AG04449 (cell line): ENCODE measurements at regions not wholly inside any gene's neighbourhood (a gene's known extent, or its start where the extent isn't known, plus 50 kb on each side); places are given as distances from the start of the nearest gene placed in this dataset.

ENCODE experiments used
- CTCF ChIA-PET: fragments of 350-600 bp; formaldehyde crosslinking; extraction: SDS; loops from one replicate; lab custom pipeline; 2021; ENCODE audit warnings: antibody characterized with exemption; lab: Yijun Ruan, JAX
- POLR2A ChIA-PET: fragments of 400-600, 350-600 bp; formaldehyde crosslinking; extraction: SDS; loops from one replicate; lab custom pipeline; 2020; ENCODE audit warnings: antibody characterized with exemption, inconsistent platforms; lab: Yijun Ruan, JAX
- DNase-seq: peaks from one replicate; pipeline ENCODE4 v3.0.0-alpha.2; 2010; ENCODE audit warnings: low read depth, low spot score
- H3K4me3 ChIP-seq: 2 replicates; pipeline ENCODE4 v1.5.1; 2011; ENCODE audit warnings: low read depth, mild to moderate bottlenecking, control low read depth, low read length
- TF ChIP-seq, protein P1 (sequence below): IDR thresholded peaks from one replicate; pipeline ENCODE4 v1.5.1; 2011; ENCODE audit warnings: mild to moderate bottlenecking, moderate library complexity, low read length, control low read depth, inconsistent platforms; ENCODE audit not compliant: insufficient read depth; ENCODE audit errors: missing control alignments

DNA sequence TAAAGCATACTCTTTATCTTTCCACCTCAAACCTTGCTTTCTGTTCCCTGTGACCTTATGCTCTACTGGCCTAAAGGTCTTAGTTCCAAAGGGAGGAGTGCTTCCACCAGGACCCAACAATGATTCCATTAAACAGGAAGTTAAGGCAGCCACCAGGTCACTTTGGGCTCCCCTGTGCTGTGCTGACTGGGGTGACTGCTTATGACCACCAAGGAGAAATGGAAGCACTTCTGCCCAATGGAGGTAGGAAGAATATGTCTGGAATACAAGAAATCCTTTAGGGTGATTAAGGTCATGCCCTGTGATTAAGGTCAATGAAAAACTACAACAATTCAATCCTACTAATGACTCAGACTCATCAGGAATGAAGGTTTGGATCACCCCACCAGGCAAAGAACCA lies 233.8 kb upstream of the CDH11 start:
- TF ChIP-seq, protein P1, sequence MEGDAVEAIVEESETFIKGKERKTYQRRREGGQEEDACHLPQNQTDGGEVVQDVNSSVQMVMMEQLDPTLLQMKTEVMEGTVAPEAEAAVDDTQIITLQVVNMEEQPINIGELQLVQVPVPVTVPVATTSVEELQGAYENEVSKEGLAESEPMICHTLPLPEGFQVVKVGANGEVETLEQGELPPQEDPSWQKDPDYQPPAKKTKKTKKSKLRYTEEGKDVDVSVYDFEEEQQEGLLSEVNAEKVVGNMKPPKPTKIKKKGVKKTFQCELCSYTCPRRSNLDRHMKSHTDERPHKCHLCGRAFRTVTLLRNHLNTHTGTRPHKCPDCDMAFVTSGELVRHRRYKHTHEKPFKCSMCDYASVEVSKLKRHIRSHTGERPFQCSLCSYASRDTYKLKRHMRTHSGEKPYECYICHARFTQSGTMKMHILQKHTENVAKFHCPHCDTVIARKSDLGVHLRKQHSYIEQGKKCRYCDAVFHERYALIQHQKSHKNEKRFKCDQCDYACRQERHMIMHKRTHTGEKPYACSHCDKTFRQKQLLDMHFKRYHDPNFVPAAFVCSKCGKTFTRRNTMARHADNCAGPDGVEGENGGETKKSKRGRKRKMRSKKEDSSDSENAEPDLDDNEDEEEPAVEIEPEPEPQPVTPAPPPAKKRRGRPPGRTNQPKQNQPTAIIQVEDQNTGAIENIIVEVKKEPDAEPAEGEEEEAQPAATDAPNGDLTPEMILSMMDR, result no peak
- DNase-seq, result no peak
- no peak overlapping the region for H3K4me3 ChIP-seq
- ChIA-PET POLR2A (no interaction called here), CTCF (no interaction called here)

DNA sequence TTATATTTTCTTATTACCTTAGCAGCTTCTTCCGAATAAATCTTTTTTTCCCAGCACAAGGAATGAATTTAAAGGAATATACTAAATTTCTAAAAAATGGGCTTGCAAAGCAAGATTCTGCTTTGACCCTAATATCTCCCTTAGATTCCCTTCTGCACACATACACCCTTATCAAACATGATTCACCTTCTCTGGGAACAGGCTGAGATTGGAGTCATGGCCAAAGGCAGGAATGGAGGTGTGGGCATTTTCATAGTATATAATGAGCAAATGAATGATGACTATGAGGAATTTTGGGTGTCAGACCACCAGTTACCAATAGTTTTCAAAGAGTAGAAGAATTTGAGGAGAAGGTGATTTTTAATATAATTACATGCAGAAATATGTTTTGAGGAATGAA lies 231.3 kb upstream of the CDH11 start:
- no peak overlapping the region for H3K4me3 ChIP-seq
- TF ChIP-seq, protein P1, result no peak
- POLR2A ChIA-PET, result no interaction called here
- CTCF ChIA-PET, result no interaction called here
- no peak for DNase-seq

DNA sequence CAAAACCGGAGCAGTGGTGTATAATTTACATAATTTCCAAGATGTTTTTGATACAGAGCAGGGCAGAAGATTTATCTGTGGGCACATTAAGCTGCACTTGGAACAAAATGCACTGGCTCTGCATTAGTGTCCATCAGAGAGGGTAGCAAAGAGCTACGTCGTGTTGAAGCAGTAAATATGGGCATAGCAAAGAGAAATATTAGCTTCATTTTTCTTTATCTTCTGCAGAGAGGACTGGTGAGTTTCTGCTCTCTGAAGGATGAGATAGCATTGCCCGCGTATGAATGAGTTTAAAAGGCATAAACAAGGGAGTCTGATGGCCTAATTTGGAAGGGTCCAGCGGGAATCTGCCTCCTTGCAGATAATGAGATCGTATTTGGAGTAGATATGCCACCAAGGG lies 227.8 kb upstream of the CDH11 start:
- ChIA-PET POLR2A (no interaction called here), CTCF (no interaction called here)
- TF ChIP-seq, protein P1, result no peak
- no peak overlapping the region for H3K4me3 ChIP-seq
- DNase-seq, result no peak

DNA sequence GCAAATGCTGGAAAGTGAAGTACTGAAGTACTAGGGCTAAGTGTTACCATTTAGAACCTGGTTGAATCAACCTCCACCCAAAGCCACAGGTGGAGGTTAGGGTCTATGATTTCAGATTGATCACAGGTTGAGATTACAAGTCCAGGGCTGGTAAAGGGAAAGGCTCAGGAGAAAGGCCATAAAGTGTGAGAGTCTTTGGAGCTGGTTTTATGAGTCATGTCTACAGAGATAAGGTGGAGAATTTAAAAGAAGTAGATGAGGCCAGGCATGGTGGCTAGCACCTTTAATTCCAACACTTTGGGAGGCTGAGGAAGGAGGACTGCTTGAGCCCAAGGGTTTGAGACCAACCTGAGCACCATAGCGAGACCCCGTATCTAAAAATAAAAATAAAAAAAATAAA lies 221.7 kb upstream of the CDH11 start:
- no peak overlapping the region for H3K4me3 ChIP-seq
- TF ChIP-seq, protein P1, result no peak
- ChIA-PET POLR2A (no interaction called here), CTCF (interaction anchor here (1.2 kb wide), 1 partner anchor 221 kb away, joined by 3 read pairs; the partner anchor contains the start of gene CDH11)
- DNase-seq, result no peak

DNA sequence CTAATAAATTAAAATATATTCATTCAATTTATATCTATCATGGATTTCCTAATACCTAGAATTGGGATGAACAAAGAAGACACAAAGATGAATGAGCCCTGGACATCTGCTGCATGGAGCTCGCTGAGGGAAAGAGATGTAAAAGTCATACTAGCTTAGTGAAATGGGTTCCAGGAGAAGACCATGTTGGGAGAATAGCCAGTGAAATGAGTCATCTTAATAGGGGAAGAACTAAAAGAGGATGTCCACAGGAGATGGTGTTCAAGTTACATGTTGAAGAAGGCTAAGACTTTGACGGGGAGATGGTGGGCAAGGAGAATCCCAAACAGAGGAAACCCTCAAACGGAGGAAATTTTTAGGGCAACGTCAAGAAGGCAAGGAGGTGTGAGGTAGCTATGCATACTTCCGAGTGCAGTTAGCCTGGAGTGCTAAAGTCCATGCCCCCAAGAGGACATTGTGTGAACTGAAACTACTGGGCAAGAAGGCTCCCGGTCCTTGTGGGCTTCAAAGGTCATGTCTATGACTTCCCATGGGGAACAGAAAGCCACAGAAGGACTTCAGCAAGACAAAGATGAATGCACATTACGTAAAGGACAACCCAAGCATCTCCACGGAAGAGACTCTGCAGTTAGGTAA lies 220.5 kb upstream of the CDH11 start:
- no peak for DNase-seq
- POLR2A ChIA-PET, result no interaction called here

DNA sequence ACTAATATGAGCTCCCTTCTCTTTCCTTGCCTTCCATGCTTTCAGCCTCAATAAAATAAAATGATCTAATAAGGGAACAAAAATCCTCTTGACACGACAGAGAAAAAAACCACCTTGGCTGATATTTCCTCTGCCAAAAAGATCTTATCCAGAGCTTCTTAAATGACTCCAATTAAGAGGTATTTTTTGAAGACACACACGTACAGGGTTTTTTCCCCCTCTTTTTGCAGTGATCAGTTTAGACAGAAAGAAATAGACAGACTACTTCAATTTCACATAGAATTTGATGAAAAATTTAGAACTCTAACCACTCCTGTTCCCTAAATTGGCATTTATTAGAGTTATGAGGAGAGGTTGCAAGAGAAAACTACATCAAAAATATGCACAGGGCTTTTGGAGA lies 217.2 kb upstream of the CDH11 start:
- POLR2A ChIA-PET, result no interaction called here

More for the DNA sequence above, 220.5 kb upstream of the CDH11 start:
- H3K4me3 ChIP-seq, result no peak overlapping the region
- CTCF ChIA-PET, result no interaction called here
- TF ChIP-seq, protein P1, result no peak

More for the DNA sequence above, 217.2 kb upstream of the CDH11 start:
- no peak for DNase-seq
- H3K4me3 ChIP-seq, result no peak overlapping the region
- CTCF ChIA-PET, result interaction anchor here (0.9 to 1.1 kb wide), 2 partner anchors 9 to 200 kb away, joined by 3 read pairs; no protein-coding TSS in a partner anchor
- TF ChIP-seq, protein P1, result no peak
